ENCODE measurements at regions not wholly inside any gene's neighbourhood (a gene's known extent, or its start where the extent isn't known, plus 50 kb on each side); places are given as distances from the start of the nearest gene placed in this dataset.

DNA sequence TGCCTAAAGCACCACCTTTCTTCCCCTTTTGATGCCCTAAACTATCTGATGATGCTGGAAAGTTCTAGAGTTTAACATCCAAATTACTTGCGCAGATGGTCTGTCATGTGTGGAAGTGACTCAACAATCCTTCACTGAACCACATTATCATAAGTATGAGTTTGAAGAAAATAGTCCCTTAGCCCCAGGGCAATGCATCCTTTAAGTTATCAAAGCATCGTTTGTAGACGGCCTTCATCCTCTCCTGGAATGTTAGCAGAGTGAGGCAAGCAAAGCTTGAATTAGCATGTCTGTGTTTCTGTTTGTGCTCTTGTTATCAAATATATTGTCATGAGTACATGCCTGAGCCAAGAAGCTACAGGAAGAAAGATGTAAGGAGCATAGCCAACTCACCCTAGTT lies 570.9 kb downstream of the MID1IP1 start:
- no peak for TF ChIP-seq POLR2A (IDR thresholded peaks at IDR 0.05)
- TF ChIP-seq, protein P1, sequence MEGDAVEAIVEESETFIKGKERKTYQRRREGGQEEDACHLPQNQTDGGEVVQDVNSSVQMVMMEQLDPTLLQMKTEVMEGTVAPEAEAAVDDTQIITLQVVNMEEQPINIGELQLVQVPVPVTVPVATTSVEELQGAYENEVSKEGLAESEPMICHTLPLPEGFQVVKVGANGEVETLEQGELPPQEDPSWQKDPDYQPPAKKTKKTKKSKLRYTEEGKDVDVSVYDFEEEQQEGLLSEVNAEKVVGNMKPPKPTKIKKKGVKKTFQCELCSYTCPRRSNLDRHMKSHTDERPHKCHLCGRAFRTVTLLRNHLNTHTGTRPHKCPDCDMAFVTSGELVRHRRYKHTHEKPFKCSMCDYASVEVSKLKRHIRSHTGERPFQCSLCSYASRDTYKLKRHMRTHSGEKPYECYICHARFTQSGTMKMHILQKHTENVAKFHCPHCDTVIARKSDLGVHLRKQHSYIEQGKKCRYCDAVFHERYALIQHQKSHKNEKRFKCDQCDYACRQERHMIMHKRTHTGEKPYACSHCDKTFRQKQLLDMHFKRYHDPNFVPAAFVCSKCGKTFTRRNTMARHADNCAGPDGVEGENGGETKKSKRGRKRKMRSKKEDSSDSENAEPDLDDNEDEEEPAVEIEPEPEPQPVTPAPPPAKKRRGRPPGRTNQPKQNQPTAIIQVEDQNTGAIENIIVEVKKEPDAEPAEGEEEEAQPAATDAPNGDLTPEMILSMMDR (IDR thresholded peaks at IDR 0.05) = no peak
- TF ChIP-seq POLR2AphosphoS5 (IDR thresholded peaks at IDR 0.05) = no peak

Data from transverse colon (tissue), 4 donors.